Frontal cortex (tissue), 3 donors: ENCODE measurements at regions not wholly inside any gene's neighbourhood (a gene's known extent, or its start where the extent isn't known, plus 50 kb on each side); places are given as distances from the start of the nearest gene placed in this dataset.

ENCODE experiments used
- DNase-seq, 2 donors: peaks; one replicate each; pipeline ENCODE4 v3.0.0; 2012; ENCODE audit warnings: low spot score in 2 of 2
- FAIRE-seq: peaks from 2 replicates; lab custom pipeline; 2012; peaks lifted over from hg19 to GRCh38; lab: Jason Lieb, UNC
- donor health status: control.
- donor health status: control.
- donor health status: control.

GRCh38 chr11:81033779-81034540, 1593.1 kb upstream of the TENM4 start:
- DNase-seq (no peak), FAIRE-seq (no peak)

DNA sequence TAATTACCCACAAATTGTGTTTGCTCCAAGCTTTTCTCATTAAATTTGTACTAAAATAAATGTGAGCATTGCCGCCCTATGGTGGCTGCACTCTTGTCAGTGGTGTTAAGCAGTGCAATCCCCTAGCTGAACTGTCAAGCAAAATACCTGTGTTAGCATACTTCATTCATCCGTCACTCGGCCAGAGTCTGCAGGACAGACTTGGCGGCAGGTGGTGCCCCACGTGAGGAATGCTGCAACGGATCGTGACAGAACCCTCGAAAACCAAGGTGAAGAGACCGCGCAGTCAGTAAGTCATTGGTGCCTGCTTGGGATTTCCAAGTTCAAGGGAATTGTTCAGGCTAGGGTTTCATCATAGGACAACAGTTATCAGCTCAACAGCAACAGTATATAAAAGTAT, 1592.1 kb upstream of the TENM4 start:
- FAIRE-seq (no peak), DNase-seq (no peak)

GRCh38 chr11:81030186-81030585, 1589.4 kb upstream of the TENM4 start:
- DNase-seq = no peak
- no peak for FAIRE-seq

GRCh38 chr11:81026032-81026431, 1585.2 kb upstream of the TENM4 start:
- FAIRE-seq = no peak

GRCh38 chr11:81022057-81022456, 1581.2 kb upstream of the TENM4 start:
- no peak for FAIRE-seq

More at GRCh38 chr11:81026032-81026431, 1585.2 kb upstream of the TENM4 start:
- no peak for DNase-seq

DNA sequence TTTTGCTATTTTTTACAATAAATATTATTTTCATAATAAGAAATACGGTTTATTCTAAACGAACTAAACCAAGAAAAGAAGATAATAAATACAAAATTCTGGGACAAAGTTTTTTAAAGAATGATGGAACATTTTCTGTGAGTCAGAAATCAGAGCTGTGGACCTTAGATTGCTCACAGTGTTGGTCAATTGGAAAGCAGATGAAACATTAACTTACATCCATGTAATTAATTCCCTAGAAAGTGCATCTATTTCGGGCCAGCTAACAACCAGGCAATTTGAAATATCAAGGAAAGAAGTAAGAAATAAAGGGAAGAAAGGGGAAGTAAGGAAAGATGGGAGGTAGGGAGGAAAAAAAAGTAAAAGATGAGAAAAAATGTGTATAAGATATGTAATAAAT, 1569.8 kb upstream of the TENM4 start:
- no peak for DNase-seq
- no peak for FAIRE-seq

More at GRCh38 chr11:81022057-81022456, 1581.2 kb upstream of the TENM4 start:
- no peak for DNase-seq

DNA sequence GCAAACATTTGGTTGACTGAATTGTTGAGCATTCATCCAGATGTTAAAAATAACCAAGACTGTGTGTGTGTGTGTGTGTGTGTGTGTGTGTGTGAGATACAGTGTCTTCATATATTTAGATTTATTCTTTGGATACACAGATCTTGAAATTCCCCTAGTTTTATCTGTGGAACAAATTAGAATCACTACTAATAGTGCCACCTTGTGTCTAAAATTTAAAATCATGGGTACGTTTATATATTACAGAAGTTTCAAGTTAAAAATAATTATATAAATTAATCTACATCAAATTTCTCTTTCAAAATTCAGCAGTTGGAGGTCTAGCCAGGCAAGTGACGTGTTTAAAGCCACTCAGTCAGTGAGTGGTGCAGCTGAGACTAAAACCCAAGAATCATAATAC, 1566.2 kb upstream of the TENM4 start:
- DNase-seq (peak in 1 of 2 donors; percentile 3), FAIRE-seq (no peak)

DNA sequence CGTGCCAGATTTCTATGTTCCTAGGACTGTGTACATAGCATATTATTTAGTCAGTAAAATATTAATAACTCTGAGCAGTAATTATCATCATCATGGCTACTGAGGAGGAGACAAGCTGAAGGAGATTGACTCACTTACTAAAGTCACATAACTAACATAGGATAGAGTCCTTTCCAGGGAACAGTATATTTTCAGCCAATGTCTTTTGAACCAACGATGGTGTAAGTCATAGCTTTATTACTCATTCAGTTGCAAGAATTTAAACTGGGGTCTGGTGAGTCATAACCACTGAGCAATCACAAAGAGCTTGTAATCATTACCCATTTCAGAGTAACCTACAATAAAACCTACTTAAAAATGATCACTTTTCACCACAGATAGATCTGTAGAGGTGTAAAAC, 1564.8 kb upstream of the TENM4 start:
- FAIRE-seq = no peak
- DNase-seq = no peak

GRCh38 chr11:81004576-81004975, 1563.7 kb upstream of the TENM4 start:
- no peak for DNase-seq
- FAIRE-seq = no peak

GRCh38 chr11:81002374-81002773, 1561.5 kb upstream of the TENM4 start:
- FAIRE-seq = no peak
- no peak for DNase-seq

- FAIRE-seq (no peak), DNase-seq (no peak)
Observed at GRCh38 chr11:81000735-81001134, 1559.9 kb upstream of the TENM4 start.

- DNase-seq = no peak
- FAIRE-seq = no peak
Observed at GRCh38 chr11:81000334-81000733, 1559.5 kb upstream of the TENM4 start.

GRCh38 chr11:80995523-80995922, 1554.7 kb upstream of the TENM4 start:
- DNase-seq = no peak
- no peak for FAIRE-seq

GRCh38 chr11:80993536-80993935, 1552.7 kb upstream of the TENM4 start:
- DNase-seq = no peak
- FAIRE-seq = no peak

DNA sequence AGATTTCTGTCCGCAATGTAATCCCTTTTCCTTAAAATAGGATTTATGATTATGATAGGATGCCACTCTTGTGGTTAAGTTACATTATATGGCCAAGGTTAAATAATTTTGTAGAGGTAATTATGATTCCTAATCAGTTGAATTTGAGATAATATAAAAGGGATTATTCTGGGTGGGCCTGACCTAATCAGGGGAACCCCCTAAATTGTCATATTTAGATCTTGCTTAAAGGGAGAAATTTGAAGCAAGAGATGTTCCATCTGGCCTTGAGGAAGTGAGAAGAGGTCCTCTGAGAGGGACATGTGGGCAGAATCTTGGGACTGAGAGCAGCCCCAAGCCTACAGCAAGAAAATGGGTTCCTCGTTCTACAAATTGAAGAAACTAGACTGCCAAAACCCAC, 1550.1 kb upstream of the TENM4 start:
- no peak for DNase-seq
- no peak for FAIRE-seq

DNA sequence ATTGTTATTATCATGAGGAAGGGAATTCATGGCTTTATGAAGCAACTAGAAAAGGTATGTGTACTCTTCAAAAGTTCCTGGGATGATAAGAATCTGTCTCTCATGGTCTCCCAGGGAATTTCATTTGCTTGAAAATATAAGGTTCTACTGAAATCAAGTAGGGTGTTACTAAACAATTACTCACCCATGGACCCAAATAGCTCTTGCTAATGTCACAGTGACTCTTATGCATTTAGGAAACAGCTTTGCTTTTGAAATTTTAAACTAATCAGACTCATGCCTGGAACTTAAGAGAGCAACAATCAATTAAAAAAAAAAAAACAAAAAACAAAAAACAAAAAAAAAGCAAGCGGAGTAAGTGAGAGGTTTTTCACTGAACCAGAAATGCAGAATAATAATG, 1546.3 kb upstream of the TENM4 start:
- FAIRE-seq = no peak
- DNase-seq = no peak

DNA sequence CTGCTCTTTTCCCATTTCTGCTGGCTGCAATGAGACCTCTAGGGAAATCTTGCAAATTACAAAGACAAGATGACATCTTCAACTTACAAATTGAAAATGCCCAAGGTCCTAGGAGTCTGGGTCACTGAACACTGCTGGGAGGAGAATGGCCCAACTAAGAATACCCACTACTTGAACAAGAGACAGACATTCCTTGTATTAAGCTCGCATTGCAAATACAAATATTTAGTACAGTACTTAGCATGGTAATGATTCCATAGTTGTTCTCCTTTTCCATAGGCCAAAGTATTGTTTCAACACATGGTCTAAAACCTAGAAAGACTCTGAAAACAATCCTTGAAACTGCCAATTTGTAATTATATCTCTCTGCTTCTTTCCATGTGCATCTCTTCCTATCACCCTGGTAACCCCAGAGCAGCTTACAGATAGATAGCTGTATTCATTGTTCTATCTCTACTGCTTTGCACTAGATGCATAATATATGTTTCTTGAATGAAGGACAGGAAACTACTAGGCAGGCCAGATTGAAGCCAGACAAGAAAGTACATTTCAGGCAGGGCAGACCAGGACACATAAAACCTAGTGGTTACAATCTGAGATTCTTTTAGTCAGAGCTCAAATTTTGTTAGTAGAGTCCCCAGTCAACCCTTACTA, 1545.7 kb upstream of the TENM4 start:
- FAIRE-seq (no peak), DNase-seq (no peak)

DNA sequence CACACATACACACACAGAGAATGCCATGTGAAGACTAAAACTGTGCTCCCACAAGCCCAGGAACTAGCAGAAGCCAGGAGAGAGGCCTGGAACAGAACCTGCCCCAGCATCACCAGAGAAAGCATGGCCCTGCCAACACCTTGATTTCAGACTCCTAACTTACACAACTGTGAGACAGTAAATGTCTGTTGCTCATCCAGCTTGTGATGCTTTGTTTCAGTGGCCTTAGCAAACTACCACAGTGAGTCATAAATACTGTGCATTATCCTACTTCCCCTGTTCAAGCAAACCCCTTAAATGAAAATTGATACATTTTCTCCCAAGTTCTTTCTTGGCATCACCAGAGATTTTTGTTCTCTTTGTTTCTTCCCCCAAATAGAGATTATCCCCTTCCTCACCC, 1539.4 kb upstream of the TENM4 start:
- FAIRE-seq (no peak), DNase-seq (no peak)

GRCh38 chr11:80973786-80974185, 1533.0 kb upstream of the TENM4 start:
- DNase-seq (no peak), FAIRE-seq (no peak)

GRCh38 chr11:80970037-80970436, 1529.2 kb upstream of the TENM4 start:
- FAIRE-seq (no peak), DNase-seq (no peak)

DNA sequence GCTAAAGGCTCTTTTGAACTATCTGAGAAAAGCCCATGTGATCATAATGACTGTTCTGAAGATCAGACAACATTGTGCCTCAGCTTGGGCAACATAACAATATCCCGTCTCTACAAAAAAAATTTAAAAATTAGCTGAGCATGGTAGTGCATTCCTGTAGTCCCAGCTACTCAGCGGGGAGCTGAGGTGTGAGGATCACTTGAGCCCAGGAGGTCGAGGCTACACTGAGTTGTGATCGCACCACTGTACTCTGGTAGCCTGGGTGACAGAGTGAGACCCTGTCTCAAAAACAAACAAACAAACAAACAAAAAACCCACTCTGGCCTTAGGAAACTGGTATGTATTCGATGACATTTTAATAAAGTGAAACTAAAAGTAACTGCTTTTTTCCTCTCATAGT, 1526.8 kb upstream of the TENM4 start:
- no peak for FAIRE-seq
- no peak for DNase-seq
